B cell (primary cell): ENCODE measurements at regions not wholly inside any gene's neighbourhood (a gene's known extent, or its start where the extent isn't known, plus 50 kb on each side); places are given as distances from the start of the nearest gene placed in this dataset.
"Not testable (repeated sequence)": the region's sequence is repeated elsewhere in the genome, so short reads cannot be mapped to it uniquely, and the experiment has no call there.

Experiments
- ATAC-seq: fragments of 200-7000 bp; cut with Tn5 transposase; one replicate; pipeline ENCODE4 v1.10.0; 2021; ENCODE audit warnings: low read depth, mild to moderate bottlenecking, moderate number of reproducible peaks, moderate library complexity
- CTCF ChIA-PET: fragments of 350-600 bp; sonication (Branson Sonifier 250); formaldehyde crosslinking; loops from one replicate; lab custom pipeline; 2021; ENCODE audit warnings: antibody characterized with exemption, inconsistent platforms; lab: Charles Lee
- POLR2A ChIA-PET: fragments of 350-600 bp; sonication (Branson Sonifier 250); formaldehyde crosslinking; loops from one replicate; lab custom pipeline; 2021; ENCODE audit warnings: antibody characterized with exemption; lab: Charles Lee
- DNase-seq: peaks from one replicate; pipeline ENCODE4 v3.0.0; 2013
- H2AFZ ChIP-seq: 2 replicates; pipeline ENCODE4 v1.6.1; 2012; ENCODE audit warnings: mild to moderate bottlenecking, low read depth, low read length; ENCODE audit not compliant: insufficient read depth, poor library complexity, severe bottlenecking
- H3K27ac ChIP-seq, 2 donors: 1 replicate in 1 of 2; 2 replicates in 1 of 2; pipeline ENCODE4 v1.5.1; 2012 to 2013; ENCODE audit warnings: low read length in 2 of 2, mild to moderate bottlenecking in 2 of 2, moderate library complexity in 1 of 2
- H3K27me3 ChIP-seq, 4 experiments: fragments of 200-600 bp in 1 of 4; sonication (generic) in 1 of 4; replicated peaks in 1 of 4; 1 replicate in 2 of 4; 2 replicates in 2 of 4; pipeline versions ENCODE4 v1.6.1 to v1.7.0; 2013 to 2016; ENCODE audit warnings: low read length in 3 of 4, mild to moderate bottlenecking in 2 of 4, mixed read lengths in 1 of 4, moderate library complexity in 1 of 4; ENCODE audit not compliant: insufficient read depth in 4 of 4, control insufficient read depth in 3 of 4; ENCODE audit errors: control extremely low read depth in 1 of 4
- H3K36me3 ChIP-seq, 2 experiments: replicated peaks in 1 of 2; 1 replicate in 1 of 2; 2 replicates in 1 of 2; pipeline versions ENCODE4 v1.6.1 to v1.7.1; 2013; ENCODE audit warnings: low read length in 1 of 2; ENCODE audit not compliant: insufficient read depth in 2 of 2, control insufficient read depth in 1 of 2; ENCODE audit errors: control extremely low read depth in 1 of 2, extremely low read depth in 1 of 2
- H3K4me1 ChIP-seq, 2 donors: fragments of 200-600 bp in 1 of 2; sonication (generic) in 1 of 2; 1 replicate in 1 of 2; 2 replicates in 1 of 2; pipeline versions ENCODE4 v1.5.1 to v1.6.1; 2013 to 2017; ENCODE audit warnings: low read length in 2 of 2; ENCODE audit not compliant: control insufficient read depth in 2 of 2, insufficient read depth in 2 of 2
- H3K4me2 ChIP-seq: replicated peaks from 2 replicates; pipeline ENCODE3; 2012; ENCODE audit warnings: mild to moderate bottlenecking, low read depth, low read length; ENCODE audit not compliant: poor library complexity, severe bottlenecking
- H3K4me3 ChIP-seq, 5 experiments: fragments of 200-600 bp in 1 of 5; sonication (generic) in 1 of 5; 1 replicate in 3 of 5; 2 replicates in 2 of 5; pipeline versions ENCODE4 v1.5.1 to v1.7.0; 2011 to 2016; ENCODE audit warnings: low read length in 4 of 5, mild to moderate bottlenecking in 4 of 5, low read depth in 2 of 5, control low read depth in 1 of 5, moderate library complexity in 1 of 5; ENCODE audit not compliant: insufficient read depth in 1 of 5; ENCODE audit errors: control extremely low read depth in 1 of 5, extremely low read depth in 1 of 5
- H3K79me2 ChIP-seq: fragments of 200-600 bp; sonication (generic); one replicate; pipeline ENCODE4 v1.6.0; 2016; ENCODE audit warnings: low read length; ENCODE audit not compliant: control insufficient read depth, insufficient read depth
- H3K9ac ChIP-seq: fragments of 200-600 bp; sonication (generic); 2 replicates; pipeline ENCODE4 v1.6.1; 2017; ENCODE audit warnings: mild to moderate bottlenecking, low read length, moderate library complexity
- H3K9me3 ChIP-seq, 3 donors: one replicate each; pipeline versions ENCODE4 v1.6.1 to v1.7.1; 2013; ENCODE audit warnings: low read length in 2 of 3; ENCODE audit not compliant: control insufficient read depth in 2 of 3, insufficient read depth in 1 of 3; ENCODE audit errors: control extremely low read depth in 1 of 3
- H4K20me1 ChIP-seq: 2 replicates; pipeline ENCODE4 v1.6.0; 2012; ENCODE audit warnings: mild to moderate bottlenecking, low read length; ENCODE audit not compliant: insufficient read depth, control insufficient read depth, poor library complexity, severe bottlenecking
- H3K27ac Mint-ChIP-seq: one replicate; pipeline ENCODE4 v1.8.0; 2021; ENCODE audit warnings: mixed read lengths
- H3K27me3 Mint-ChIP-seq: one replicate; pipeline ENCODE4 v1.8.0; 2021; ENCODE audit warnings: mixed read lengths
- H3K4me1 Mint-ChIP-seq: one replicate; pipeline ENCODE4 v1.8.0; 2021; ENCODE audit warnings: mixed read lengths
- H3K4me3 Mint-ChIP-seq: one replicate; pipeline ENCODE4 v1.8.0; 2021; ENCODE audit warnings: mixed read lengths
- H3K9me3 Mint-ChIP-seq: one replicate; pipeline ENCODE4 v1.8.0; 2022; ENCODE audit warnings: mixed read lengths; ENCODE audit not compliant: insufficient read depth
- EZH2 ChIP-seq: IDR thresholded peaks from 2 replicates; pipeline ENCODE4 v1.6.1; 2012; ENCODE audit warnings: borderline replicate concordance, low read depth, mild to moderate bottlenecking, moderate library complexity, low read length; ENCODE audit not compliant: insufficient read depth, poor library complexity, severe bottlenecking
- WGBS: methylation state at CpG from one replicate; pipeline ENCODE4 v1.1.5; 2013; ENCODE audit warnings: missing lambda C conversion rate; ENCODE audit not compliant: insufficient coverage; 5-methylcytosine and 5-hydroxymethylcytosine counted together
- intact Hi-C: fragments of 100-400 bp; cut with micrococcal nuclease; formaldehyde crosslinking; loops from one replicate; pipeline ENCODE4 v1.10.0; 2022
- TF ChIP-seq, protein P1 (sequence below): fragments of 200-600 bp; IDR thresholded peaks from one replicate; pipeline ENCODE4 v1.8.0; 2022; ENCODE audit warnings: antibody characterized with exemption, mild to moderate bottlenecking

DNA sequence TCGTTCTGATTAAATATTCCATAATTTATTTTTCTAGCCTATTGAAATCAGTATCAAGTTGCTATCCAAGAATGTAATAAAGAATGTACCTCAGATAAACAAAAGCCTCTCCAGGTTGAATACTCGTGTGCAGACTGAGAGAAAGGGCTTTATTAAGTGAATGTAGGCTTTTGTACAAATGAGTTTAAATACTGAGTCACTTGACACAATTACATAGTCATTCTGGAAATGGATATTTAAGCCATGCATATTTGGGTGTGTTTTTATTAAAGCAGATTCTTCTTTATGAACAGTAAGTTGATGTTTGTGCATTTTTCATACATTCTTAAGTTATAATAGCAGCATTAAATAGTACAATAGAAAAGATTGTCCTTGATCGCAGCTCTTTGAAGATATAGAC is 139.8 kb upstream of the GK2 start:
- ChIA-PET POLR2A (no interaction called here), CTCF (no interaction called here)
- intact Hi-C loops = no loop called here
- Histone ChIP-seq H3K79me2 (no peaks in the 10 kb centered on the region), H3K4me2 (no peak overlapping the region), H2AFZ (no peak overlapping the region), H3K27ac (no peak overlapping the region), H3K9me3 (peaks cover 0 to 3% (median 0%) of the 10 kb centered on the region in 3 donors), H3K9ac (no peak overlapping the region), H3K36me3 (no peaks in the 10 kb centered on the region), H3K4me1 (no peaks in the 10 kb centered on the region), H3K4me3 (no peak overlapping the region), H4K20me1 (no peaks in the 10 kb centered on the region), H3K27me3 (no peaks in the 10 kb centered on the region)
- ATAC-seq (no peak), DNase-seq (no peak)
- Mint-ChIP-seq H3K9me3 (peaks cover 6% of the 10 kb centered on the region), H3K4me1 (no peaks in the 10 kb centered on the region), H3K4me3 (no peak overlapping the region), H3K27me3 (peaks cover 17% of the 10 kb centered on the region), H3K27ac (no peak overlapping the region)
- WGBS = no CpG with 5 or more reads among the region's 3 CpGs
- TF ChIP-seq, protein P1, sequence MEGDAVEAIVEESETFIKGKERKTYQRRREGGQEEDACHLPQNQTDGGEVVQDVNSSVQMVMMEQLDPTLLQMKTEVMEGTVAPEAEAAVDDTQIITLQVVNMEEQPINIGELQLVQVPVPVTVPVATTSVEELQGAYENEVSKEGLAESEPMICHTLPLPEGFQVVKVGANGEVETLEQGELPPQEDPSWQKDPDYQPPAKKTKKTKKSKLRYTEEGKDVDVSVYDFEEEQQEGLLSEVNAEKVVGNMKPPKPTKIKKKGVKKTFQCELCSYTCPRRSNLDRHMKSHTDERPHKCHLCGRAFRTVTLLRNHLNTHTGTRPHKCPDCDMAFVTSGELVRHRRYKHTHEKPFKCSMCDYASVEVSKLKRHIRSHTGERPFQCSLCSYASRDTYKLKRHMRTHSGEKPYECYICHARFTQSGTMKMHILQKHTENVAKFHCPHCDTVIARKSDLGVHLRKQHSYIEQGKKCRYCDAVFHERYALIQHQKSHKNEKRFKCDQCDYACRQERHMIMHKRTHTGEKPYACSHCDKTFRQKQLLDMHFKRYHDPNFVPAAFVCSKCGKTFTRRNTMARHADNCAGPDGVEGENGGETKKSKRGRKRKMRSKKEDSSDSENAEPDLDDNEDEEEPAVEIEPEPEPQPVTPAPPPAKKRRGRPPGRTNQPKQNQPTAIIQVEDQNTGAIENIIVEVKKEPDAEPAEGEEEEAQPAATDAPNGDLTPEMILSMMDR = no peak
- TF ChIP-seq EZH2 = no peak

DNA sequence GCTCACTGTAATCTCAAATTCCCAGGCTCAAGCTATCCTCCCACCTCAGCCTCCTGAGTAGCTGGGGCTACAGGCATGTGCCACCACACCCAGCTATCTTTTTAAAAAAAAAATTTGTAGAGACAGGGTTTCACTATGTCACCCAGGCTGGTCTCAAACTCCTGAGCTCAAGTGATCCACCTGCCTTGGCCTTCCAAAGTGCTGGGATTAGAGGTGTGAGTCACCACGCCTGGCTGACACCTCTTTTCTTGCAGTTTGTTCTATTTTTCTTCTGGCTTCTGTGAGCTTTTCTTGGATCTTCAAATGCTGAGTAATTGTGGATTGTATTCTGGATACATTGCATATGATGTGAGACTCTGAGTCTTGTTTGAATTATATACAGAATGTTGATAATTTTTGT is 137.3 kb upstream of the GK2 start:
- H3K79me2 ChIP-seq, ATAC-seq, POLR2A ChIA-PET, H3K4me3 Mint-ChIP-seq, H3K36me3 ChIP-seq, H3K4me3 ChIP-seq, H3K4me1 Mint-ChIP-seq, H2AFZ ChIP-seq, H3K27me3 ChIP-seq, H3K9ac ChIP-seq, H3K27ac ChIP-seq, H3K4me1 ChIP-seq, CTCF ChIA-PET, H3K27ac Mint-ChIP-seq, H3K9me3 ChIP-seq, H4K20me1 ChIP-seq, DNase-seq, intact Hi-C loops, H3K9me3 Mint-ChIP-seq, H3K4me2 ChIP-seq: not testable (repeated sequence)
- H3K27me3 Mint-ChIP-seq = peaks cover 17% of the 10 kb centered on the region
- 100% methylated on average over 1 of the region's 1 CpG for WGBS
